SK-N-SH (cell line): ENCODE measurements at regions not wholly inside any gene's neighbourhood (a gene's known extent, or its start where the extent isn't known, plus 50 kb on each side); places are given as distances from the start of the nearest gene placed in this dataset.

ENCODE experiments used
- CTCF ChIA-PET: fragments of 300-600, 350-600 bp; formaldehyde crosslinking; extraction: SDS; loops from one replicate; lab custom pipeline; 2021; lab: Yijun Ruan, JAX
- POLR2A ChIA-PET: fragments of 350-600 bp; sonication (Branson Sonifier 250); formaldehyde crosslinking; extraction: SDS; loops from one replicate; lab custom pipeline; 2020; ENCODE audit warnings: antibody characterized with exemption, inconsistent platforms; lab: Yijun Ruan, JAX
- DNase-seq: peaks from one replicate; pipeline ENCODE4 v3.0.0; 2012
- H2AFZ ChIP-seq: fragments of 200-600 bp; sonication (generic); 2 replicates; pipeline ENCODE4 v1.8.1; 2016; ENCODE audit warnings: antibody characterized with exemption, mild to moderate bottlenecking, low read depth
- H3F3A ChIP-seq: fragments of 200-600 bp; sonication (generic); replicated peaks from 2 replicates; pipeline ENCODE3; 2016; ENCODE audit warnings: antibody characterized with exemption, mild to moderate bottlenecking; ENCODE audit not compliant: insufficient read depth
- H3K27ac ChIP-seq, 2 experiments: fragments of 200-500 bp in 1 of 2; fragments of 200-600 bp in 1 of 2; sonication (Bioruptor generic) in 1 of 2; sonication (generic), shearing (Covaris generic) in 1 of 2; 2 replicates each; pipeline versions ENCODE4 v1.5.1 to v1.6.1; 2014 to 2016; ENCODE audit warnings: low read depth in 2 of 2, inconsistent platforms in 1 of 2, low read length in 1 of 2, mild to moderate bottlenecking in 1 of 2, mixed read lengths in 1 of 2
- H3K27me3 ChIP-seq: fragments of 200-600 bp; sonication (generic), shearing (Covaris generic); 2 replicates; pipeline ENCODE4 v1.6.1; 2016; ENCODE audit warnings: mixed run types; ENCODE audit not compliant: insufficient read depth
- H3K36me3 ChIP-seq, 2 experiments: fragments of 200-500 bp in 1 of 2; fragments of 200-600 bp in 1 of 2; sonication (Bioruptor generic) in 1 of 2; sonication (generic) in 1 of 2; replicated peaks in 1 of 2; 2 replicates each; pipeline versions ENCODE3 to v1.5.1; 2014 to 2016; ENCODE audit warnings: low read length in 1 of 2, mild to moderate bottlenecking in 1 of 2; ENCODE audit not compliant: insufficient read depth in 2 of 2, control insufficient read depth in 1 of 2
- H3K4me1 ChIP-seq, 2 experiments: fragments of 200-500 bp in 1 of 2; fragments of 200-600 bp in 1 of 2; sonication (Bioruptor generic) in 1 of 2; sonication (generic), shearing (Covaris generic) in 1 of 2; 2 replicates each; pipeline versions ENCODE4 v1.5.1 to v1.6.1; 2014 to 2016; ENCODE audit warnings: low read depth in 1 of 2, low read length in 1 of 2, mixed run types in 1 of 2; ENCODE audit not compliant: insufficient read depth in 2 of 2, control insufficient read depth in 1 of 2
- H3K4me2 ChIP-seq: fragments of 200-600 bp; sonication (generic), shearing (Covaris generic); 2 replicates; pipeline ENCODE4 v1.6.1; 2017; ENCODE audit warnings: mixed run types
- H3K4me3 ChIP-seq, 2 experiments: fragments of 200-500 bp in 1 of 2; fragments of 200-600 bp in 1 of 2; sonication (Bioruptor generic) in 1 of 2; sonication (generic), shearing (Covaris generic) in 1 of 2; 2 replicates each; pipeline versions ENCODE4 v1.5.1 to v1.8.1; 2014 to 2016; ENCODE audit warnings: low read depth in 2 of 2, inconsistent platforms in 1 of 2, low read length in 1 of 2, mild to moderate bottlenecking in 1 of 2, mixed read lengths in 1 of 2, moderate library complexity in 1 of 2
- H3K79me2 ChIP-seq: fragments of 200-600 bp; sonication (generic); 2 replicates; pipeline ENCODE4 v1.8.1; 2017; ENCODE audit warnings: mild to moderate bottlenecking; ENCODE audit not compliant: insufficient read depth
- H3K9ac ChIP-seq: fragments of 200-600 bp; sonication (generic); 2 replicates; pipeline ENCODE4 v1.6.1; 2017; ENCODE audit warnings: mixed run types
- H3K9me2 ChIP-seq: fragments of 200-600 bp; sonication (generic); 2 replicates; pipeline ENCODE4 v1.6.1; 2017; ENCODE audit warnings: mixed run types
- H3K9me3 ChIP-seq: fragments of 200-600 bp; sonication (generic); 2 replicates; pipeline ENCODE4 v1.6.1; 2017; ENCODE audit warnings: mixed run types, mild to moderate bottlenecking, moderate library complexity
- H4K20me1 ChIP-seq: fragments of 200-600 bp; sonication (generic); 2 replicates; pipeline ENCODE4 v1.6.1; 2017; ENCODE audit warnings: mild to moderate bottlenecking, mixed run types; ENCODE audit not compliant: insufficient read depth
- CHD2 ChIP-seq: fragments of 150-350 bp; IDR thresholded peaks from 2 replicates; pipeline ENCODE4 v1.6.1; 2018; ENCODE audit warnings: low read length; ENCODE audit not compliant: partially characterized antibody
- EP300 ChIP-seq, 2 experiments: IDR thresholded peaks; 2 replicates each; pipeline versions ENCODE4 v1.4.0 to v1.6.1; 2012; ENCODE audit warnings: borderline replicate concordance in 1 of 2, low read depth in 1 of 2, low read length in 1 of 2
- EZH2phosphoT487 ChIP-seq: fragments of 200-600 bp; sonication (generic); IDR thresholded peaks from 2 replicates; pipeline ENCODE4 v1.6.1; 2017; ENCODE audit warnings: low read depth, mixed run types, mild to moderate bottlenecking, antibody characterized with exemption, moderate library complexity, borderline replicate concordance
- FOSL2 ChIP-seq: IDR thresholded peaks from 2 replicates; pipeline ENCODE4 v1.4.0; 2012; ENCODE audit warnings: low read depth, mild to moderate bottlenecking, moderate library complexity, borderline replicate concordance
- FOXM1 ChIP-seq: IDR thresholded peaks from 2 replicates; pipeline ENCODE4 v1.4.0; 2012; ENCODE audit warnings: low read depth, mild to moderate bottlenecking
- GABPA ChIP-seq: IDR thresholded peaks from 2 replicates; pipeline ENCODE4 v1.4.0; 2012; ENCODE audit warnings: low read depth, mild to moderate bottlenecking
- JUND ChIP-seq: IDR thresholded peaks from 2 replicates; pipeline ENCODE4 v1.4.0; 2012
- MAX ChIP-seq: IDR thresholded peaks from 2 replicates; pipeline ENCODE4 v1.4.0; 2012; ENCODE audit warnings: low read depth
- MEF2A ChIP-seq: IDR thresholded peaks from 2 replicates; pipeline ENCODE4 v1.4.0; 2012; ENCODE audit warnings: low read depth, borderline replicate concordance
- RCOR1 ChIP-seq: fragments of 150-350 bp; IDR thresholded peaks from 2 replicates; pipeline ENCODE4 v1.6.1; 2017; ENCODE audit warnings: antibody characterized with exemption, low read length
- RXRA ChIP-seq: IDR thresholded peaks from 2 replicates; pipeline ENCODE4 v1.4.0; 2012; ENCODE audit warnings: low read depth, mild to moderate bottlenecking, borderline replicate concordance
- SIN3A ChIP-seq: IDR thresholded peaks from 2 replicates; pipeline ENCODE4 v1.6.1; 2012; ENCODE audit warnings: low read depth, mild to moderate bottlenecking, low read length, moderate library complexity, borderline replicate concordance
- USF2 ChIP-seq: fragments of 150-350 bp; IDR thresholded peaks from 2 replicates; pipeline ENCODE4 v1.6.1; 2017; ENCODE audit warnings: antibody characterized with exemption, low read length, low read depth, borderline replicate concordance
- YY1 ChIP-seq: IDR thresholded peaks from 2 replicates; pipeline ENCODE4 v1.4.0; 2012; ENCODE audit warnings: low read depth, mild to moderate bottlenecking
- WGBS: methylation state at CpG from one replicate; pipeline ENCODE4 v1.1.6; 2017; ENCODE audit warnings: low lambda C conversion rate; 5-methylcytosine and 5-hydroxymethylcytosine counted together

- no peaks in the 10 kb centered on the region for H3K79me2 ChIP-seq
- ChIA-PET POLR2A (no interaction called here), CTCF (no interaction called here)
- DNase-seq: no peak
- no peaks in the 10 kb centered on the region for H3K9me2 ChIP-seq
- H2AFZ ChIP-seq: no peak overlapping the region
- no peaks in the 10 kb centered on the region for H3K9me3 ChIP-seq
- 31% methylated on average over 1 of the region's 1 CpG for WGBS
- no peak overlapping the region for H3K4me3 ChIP-seq
- H3K36me3 ChIP-seq: no peaks in the 10 kb centered on the region
- no peak overlapping the region for H3K9ac ChIP-seq
- TF ChIP-seq MAX (no peak), FOXM1 (no peak), USF2 (no peak), GABPA (no peak), JUND (no peak), RXRA (no peak), MEF2A (no peak), EZH2phosphoT487 (no peak), EP300 (IDR thresholded peaks at IDR 0.05; ENCODE audit: borderline replicate concordance in 1 of 2, low read depth in 1 of 2, low read length in 1 of 2) (no peak), SIN3A (no peak), CHD2 (no peak)
- no peaks in the 10 kb centered on the region for H3K27me3 ChIP-seq
- no peaks in the 10 kb centered on the region for H4K20me1 ChIP-seq
- H3K4me2 ChIP-seq: no peak overlapping the region
- no peak overlapping the region for H3K27ac ChIP-seq
- no peaks in the 10 kb centered on the region for H3K4me1 ChIP-seq
- H3F3A ChIP-seq: no peaks in the 10 kb centered on the region
Observed at GRCh38 chr3:34925851-34926250, 713.5 kb upstream of the ARPP21 start.

GRCh38 chr3:34929036-34929435 lies 710.3 kb upstream of the ARPP21 start:
- Histone ChIP-seq H3K9me3 (no peaks in the 10 kb centered on the region), H3K4me3 (no peak overlapping the region)
- TF ChIP-seq EZH2phosphoT487 (no peak), YY1 (no peak), RCOR1 (no peak)

GRCh38 chr3:34934660-34935059 lies 704.7 kb upstream of the ARPP21 start:
- Histone ChIP-seq H3K9me2 (no peaks in the 10 kb centered on the region), H3F3A (no peaks in the 10 kb centered on the region), H3K79me2 (no peaks in the 10 kb centered on the region), H3K36me3 (no peaks in the 10 kb centered on the region), H3K4me2 (no peak overlapping the region), H3K9ac (no peak overlapping the region), H3K27me3 (no peaks in the 10 kb centered on the region), H3K9me3 (no peaks in the 10 kb centered on the region; the same call in 1 of the 2 replicates), H2AFZ (no peak overlapping the region), H3K4me3 (no peak overlapping the region), H3K27ac (no peak overlapping the region), H4K20me1 (no peaks in the 10 kb centered on the region), H3K4me1 (no peaks in the 10 kb centered on the region; a peak in 1 of 4 replicates)
- POLR2A ChIA-PET: no interaction called here
- no peak for DNase-seq
- CTCF ChIA-PET: no interaction called here
- TF ChIP-seq FOSL2: no peak

More at GRCh38 chr3:34929036-34929435, 710.3 kb upstream of the ARPP21 start:
- CTCF ChIA-PET: no interaction called here
- Histone ChIP-seq H3K36me3 (no peaks in the 10 kb centered on the region), H3K9ac (no peak overlapping the region), H4K20me1 (no peaks in the 10 kb centered on the region), H3F3A (no peaks in the 10 kb centered on the region), H3K9me2 (no peaks in the 10 kb centered on the region), H3K79me2 (no peaks in the 10 kb centered on the region), H3K27ac (no peak overlapping the region), H3K27me3 (no peaks in the 10 kb centered on the region), H3K4me1 (no peaks in the 10 kb centered on the region), H3K4me2 (no peak overlapping the region), H2AFZ (no peak overlapping the region)
- POLR2A ChIA-PET: no interaction called here
- DNase-seq: no peak
